GM12875 (cell line): ENCODE measurements at regions not wholly inside any gene's neighbourhood (a gene's known extent, or its start where the extent isn't known, plus 50 kb on each side); places are given as distances from the start of the nearest gene placed in this dataset.
"Not testable (repeated sequence)": the region's sequence is repeated elsewhere in the genome, so short reads cannot be mapped to it uniquely, and the experiment has no call there.

Experiments used
- H3K4me3 ChIP-seq: one replicate; pipeline ENCODE4 v1.5.1; 2011; ENCODE audit warnings: low read depth, low read length, control low read depth

GRCh38 chr15:22519213-22519612 lies 60.5 kb downstream of the GOLGA6L22 start:
- not testable (repeated sequence) for H3K4me3 ChIP-seq

GRCh38 chr15:22526537-22526936 lies 67.8 kb downstream of the GOLGA6L22 start:
- H3K4me3 ChIP-seq: not testable (repeated sequence)

- not testable (repeated sequence) for H3K4me3 ChIP-seq
Measured at GRCh38 chr15:22527016-22527415, 68.3 kb downstream of the GOLGA6L22 start.

GRCh38 chr15:22529200-22529599 lies 70.5 kb downstream of the GOLGA6L22 start:
- not testable (repeated sequence) for H3K4me3 ChIP-seq

- H3K4me3 ChIP-seq: not testable (repeated sequence)
Measured at GRCh38 chr15:22559701-22560100, 101.0 kb downstream of the GOLGA6L22 start.

- H3K4me3 ChIP-seq: not testable (repeated sequence)
Measured at GRCh38 chr15:22561716-22562115, 103.0 kb downstream of the GOLGA6L22 start.

GRCh38 chr15:22566510-22566909 lies 107.8 kb downstream of the GOLGA6L22 start:
- H3K4me3 ChIP-seq: not testable (repeated sequence)

- H3K4me3 ChIP-seq: not testable (repeated sequence)
Measured at GRCh38 chr15:22569486-22569885, 110.8 kb downstream of the GOLGA6L22 start.

GRCh38 chr15:22572152-22572735 lies 113.5 kb downstream of the GOLGA6L22 start:
- not testable (repeated sequence) for H3K4me3 ChIP-seq

- not testable (repeated sequence) for H3K4me3 ChIP-seq
Measured at GRCh38 chr15:22572792-22573191, 114.1 kb downstream of the GOLGA6L22 start.

- not testable (repeated sequence) for H3K4me3 ChIP-seq
Measured at GRCh38 chr15:22577828-22578227, 119.1 kb downstream of the GOLGA6L22 start.

- not testable (repeated sequence) for H3K4me3 ChIP-seq
Measured at GRCh38 chr15:22579213-22579612, 120.5 kb downstream of the GOLGA6L22 start.

GRCh38 chr15:22587391-22587790 lies 128.7 kb downstream of the GOLGA6L22 start:
- not testable (repeated sequence) for H3K4me3 ChIP-seq

- not testable (repeated sequence) for H3K4me3 ChIP-seq
Measured at GRCh38 chr15:22598552-22598951, 139.8 kb downstream of the GOLGA6L22 start.

- not testable (repeated sequence) for H3K4me3 ChIP-seq
Measured at GRCh38 chr15:22599526-22600320, 141.0 kb downstream of the GOLGA6L22 start.

GRCh38 chr15:22616976-22617375 lies 158.3 kb downstream of the GOLGA6L22 start:
- not testable (repeated sequence) for H3K4me3 ChIP-seq

GRCh38 chr15:22631789-22632188 lies 154.7 kb upstream of the NIPA1 start:
- H3K4me3 ChIP-seq: not testable (repeated sequence)

- H3K4me3 ChIP-seq: not testable (repeated sequence)
Measured at GRCh38 chr15:22639983-22640382, 146.5 kb upstream of the NIPA1 start.

GRCh38 chr15:22649458-22649857 lies 137.0 kb upstream of the NIPA1 start:
- not testable (repeated sequence) for H3K4me3 ChIP-seq

- not testable (repeated sequence) for H3K4me3 ChIP-seq
Measured at GRCh38 chr15:22651179-22651578, 135.3 kb upstream of the NIPA1 start.

GRCh38 chr15:22664294-22665058 lies 122.0 kb upstream of the NIPA1 start:
- H3K4me3 ChIP-seq: peak overlapping the region; percentile 10
